NCI-H2196 (cell line): ENCODE measurements at regions not wholly inside any gene's neighbourhood (a gene's known extent, or its start where the extent isn't known, plus 50 kb on each side); places are given as distances from the start of the nearest gene placed in this dataset.
"Not testable (repeated sequence)": the region's sequence is repeated elsewhere in the genome, so short reads cannot be mapped to it uniquely, and the experiment has no call there.

Experiments used
- DNase-seq: peaks from one replicate; lab custom pipeline; 2025; ENCODE audit not compliant: unreplicated experiment; lab: John Stamatoyannopoulos, UW

GRCh38 chr3:190990898-190991297 is 128.4 kb upstream of the GMNC start:
- no peak for DNase-seq

- no peak for DNase-seq
Observed at GRCh38 chr3:190989218-190989617, 126.7 kb upstream of the GMNC start.

DNA sequence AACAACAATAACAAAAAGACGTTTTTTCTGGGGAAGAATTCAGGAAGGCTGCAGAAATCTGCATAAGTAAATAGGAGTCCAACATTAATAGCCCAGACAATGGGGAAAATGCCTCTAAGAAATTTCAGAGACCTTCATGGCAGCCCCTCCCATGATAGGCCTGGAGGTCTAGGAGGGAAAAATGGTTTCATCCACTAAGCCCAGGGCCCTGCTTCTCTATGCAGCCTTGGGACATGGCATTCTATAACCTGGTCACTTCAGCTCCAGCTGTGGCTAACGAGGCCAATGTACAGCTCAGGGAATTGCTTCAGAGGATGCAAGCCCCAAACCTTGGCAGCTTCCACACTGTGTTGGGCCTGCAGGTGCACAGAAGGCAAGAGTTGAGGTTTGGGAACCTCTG is 125.6 kb upstream of the GMNC start:
- no peak for DNase-seq

- DNase-seq = no peak
Observed at GRCh38 chr3:190984502-190985244, 122.2 kb upstream of the GMNC start.

- no peak for DNase-seq
Observed at GRCh38 chr3:190983875-190984274, 121.4 kb upstream of the GMNC start.

DNA sequence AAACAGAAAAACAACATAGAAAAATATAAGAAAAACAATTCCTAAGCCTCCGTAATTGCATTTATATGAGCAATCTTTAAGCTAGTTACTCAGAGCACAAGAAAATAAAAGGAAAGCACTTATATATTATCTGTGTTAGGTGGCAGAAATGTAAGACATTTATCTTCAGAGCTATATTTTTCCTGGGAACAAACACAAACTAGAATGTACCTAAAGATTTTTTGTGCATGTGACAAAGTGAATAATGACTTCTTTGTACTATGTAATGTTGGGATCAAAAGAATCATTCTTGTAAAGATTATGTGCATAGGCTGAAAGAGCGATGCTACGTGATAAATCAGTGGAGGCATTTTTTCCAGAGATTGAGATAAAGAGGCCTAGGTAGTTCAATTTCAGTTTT is 111.3 kb upstream of the GMNC start:
- DNase-seq = no peak

DNA sequence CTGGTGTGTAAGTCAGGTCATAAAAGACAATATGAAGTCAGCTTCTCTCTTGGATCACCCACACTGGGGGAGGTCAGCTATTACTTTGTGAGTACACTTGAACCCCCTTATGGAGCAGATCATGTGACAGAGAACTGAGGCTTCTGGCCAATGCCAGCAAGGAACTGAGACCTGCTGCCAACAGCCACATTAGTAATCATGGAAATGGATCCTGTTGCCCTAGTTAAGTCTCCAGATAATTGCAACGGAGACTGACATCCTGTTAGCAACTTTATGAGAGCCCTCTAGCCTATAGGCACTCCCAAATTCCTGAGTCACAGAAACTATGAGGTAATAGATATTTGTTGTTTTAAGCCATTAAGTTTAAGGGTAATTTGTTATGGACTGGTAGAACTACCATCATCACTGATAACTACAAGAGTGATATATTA is 110.4 kb upstream of the GMNC start:
- DNase-seq = no peak

DNA sequence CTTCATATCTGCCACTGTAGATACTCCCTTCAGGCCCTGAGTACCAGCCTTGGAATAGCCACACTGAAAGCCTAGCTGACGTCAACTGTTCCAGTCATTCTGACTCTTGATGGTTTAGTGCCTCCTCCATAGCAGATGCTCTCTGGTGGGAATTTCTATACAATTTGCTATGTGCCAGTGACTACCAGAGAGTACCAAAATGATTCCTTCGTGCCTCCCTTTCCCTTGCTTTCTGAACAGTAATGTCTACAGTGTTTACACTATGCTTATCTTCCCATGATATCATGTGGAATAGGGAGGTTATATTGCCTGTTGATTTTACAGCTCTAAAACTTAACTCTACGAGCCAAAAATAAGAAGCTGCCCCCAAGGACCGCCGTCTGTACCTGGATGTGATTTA is 109.7 kb upstream of the GMNC start:
- no peak for DNase-seq

DNA sequence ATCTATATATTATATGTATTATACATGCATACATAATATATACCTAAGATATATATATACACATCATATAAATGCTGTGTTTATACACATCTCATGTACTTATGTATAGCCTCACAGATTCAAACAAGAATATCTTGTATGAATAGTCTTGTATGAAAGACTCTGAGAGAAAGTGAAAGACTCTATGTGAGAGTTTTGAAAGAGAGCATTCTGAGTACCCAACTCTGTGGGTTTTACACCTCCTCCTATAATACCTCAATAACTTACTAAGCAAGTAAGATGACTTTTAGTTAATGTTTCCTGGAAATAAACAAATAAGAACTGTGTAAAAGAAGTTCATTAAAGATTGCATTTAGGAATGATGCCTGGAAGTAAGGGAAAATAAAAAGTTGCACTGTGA is 108.1 kb upstream of the GMNC start:
- DNase-seq = no peak

- no peak for DNase-seq
Observed at GRCh38 chr3:190968616-190969015, 106.1 kb upstream of the GMNC start.

GRCh38 chr3:190964931-190965330 is 102.4 kb upstream of the GMNC start:
- not testable (repeated sequence) for DNase-seq

- DNase-seq = no peak
Observed at GRCh38 chr3:190959077-190959476, 96.6 kb upstream of the GMNC start.

- no peak for DNase-seq
Observed at GRCh38 chr3:190941694-190942260, 79.3 kb upstream of the GMNC start.

DNA sequence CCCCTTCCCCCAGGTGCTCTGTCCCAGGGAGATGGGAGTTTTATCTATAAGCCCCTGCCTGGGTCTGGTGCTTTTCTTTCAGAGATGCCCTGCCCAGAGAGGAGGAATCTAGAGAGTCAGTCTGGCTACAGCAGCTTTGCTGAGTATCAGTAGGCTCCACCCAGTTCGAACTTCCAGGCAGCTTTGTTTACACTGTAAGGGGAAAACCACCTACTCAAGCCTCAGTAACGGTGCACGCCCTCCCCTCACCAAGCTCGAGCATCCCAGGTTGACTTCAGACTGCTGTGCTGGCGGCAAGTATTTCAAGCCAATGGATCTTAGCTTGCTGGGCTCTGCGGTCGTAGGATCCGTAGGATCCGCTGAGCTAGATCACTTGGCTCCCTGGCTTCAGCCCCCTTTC is 72.1 kb upstream of the GMNC start:
- DNase-seq = not testable (repeated sequence)

GRCh38 chr3:190926619-190927018 is 64.1 kb upstream of the GMNC start:
- no peak for DNase-seq

DNA sequence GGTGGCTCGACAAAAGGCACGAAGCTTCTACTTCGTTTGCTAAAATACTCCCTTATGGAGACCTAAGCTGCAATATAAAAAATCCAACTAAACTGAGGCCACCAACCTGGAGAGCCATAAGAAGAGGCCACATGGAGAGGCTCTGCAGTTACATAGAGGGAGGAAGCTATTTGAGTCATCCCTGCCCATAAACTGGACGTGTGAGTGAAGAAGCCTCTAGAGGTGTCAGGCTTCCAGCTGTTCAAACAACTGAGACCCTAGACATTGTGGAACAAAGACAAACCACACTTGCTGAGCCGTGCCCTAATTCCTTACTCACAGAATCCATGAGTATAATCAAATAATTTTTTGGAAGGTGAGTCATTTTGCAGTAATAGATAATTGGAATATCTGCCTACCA is 50.2 kb upstream of the GMNC start:
- DNase-seq = no peak
